GM12891 (cell line): ENCODE measurements at regions not wholly inside any gene's neighbourhood (a gene's known extent, or its start where the extent isn't known, plus 50 kb on each side); places are given as distances from the start of the nearest gene placed in this dataset.

Experiments
- PAX5 ChIP-seq: IDR thresholded peaks from 2 replicates; pipeline ENCODE4 v1.6.1; 2011; ENCODE audit warnings: low read length, moderate library complexity, mild to moderate bottlenecking; ENCODE audit not compliant: insufficient read depth, severe bottlenecking
- POLR2A ChIP-seq: IDR thresholded peaks from 2 replicates; pipeline ENCODE4 v1.6.1; 2011; ENCODE audit warnings: low read depth, low read length, control low read depth
- POLR2AphosphoS5 ChIP-seq: IDR thresholded peaks from 2 replicates; pipeline ENCODE4 v1.6.1; 2011; ENCODE audit warnings: low read depth, low read length, control low read depth
- SPI1 ChIP-seq: IDR thresholded peaks from 2 replicates; pipeline ENCODE4 v1.6.1; 2011; ENCODE audit warnings: low read depth, low read length, control low read depth
- TAF1 ChIP-seq: IDR thresholded peaks from 2 replicates; pipeline ENCODE4 v1.6.1; 2011; ENCODE audit warnings: low read depth, low read length, control low read depth

DNA sequence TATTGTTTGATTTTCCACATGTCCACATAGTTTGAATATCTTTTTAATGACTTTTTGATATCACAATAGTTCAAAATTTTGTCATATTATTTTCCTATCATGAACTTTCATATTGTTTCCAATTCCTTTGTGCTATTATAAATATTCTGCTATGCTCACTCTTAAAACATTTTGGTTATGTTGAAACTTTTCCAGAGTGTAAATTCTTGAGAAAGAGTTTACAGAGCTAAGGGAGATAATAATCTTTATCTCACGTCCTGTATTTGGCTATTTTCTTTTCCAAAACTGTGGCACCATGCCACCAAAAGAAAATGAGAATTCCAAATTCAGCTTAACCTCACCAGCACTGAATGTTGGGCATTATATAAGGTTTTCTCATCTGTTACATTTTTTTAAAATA, 210.9 kb downstream of the TFAP2B start:
- TF ChIP-seq POLR2AphosphoS5 = no peak
- no peak for TF ChIP-seq POLR2A
- no peak for TF ChIP-seq TAF1
- no peak for TF ChIP-seq SPI1
- TF ChIP-seq PAX5 = no peak
